Omental fat pad (tissue), 3 donors: ENCODE measurements at regions not wholly inside any gene's neighbourhood (a gene's known extent, or its start where the extent isn't known, plus 50 kb on each side); places are given as distances from the start of the nearest gene placed in this dataset.

Experiments
- ATAC-seq: fragments of 150-250 bp; one replicate; pipeline ENCODE4 v1.9.1; 2016; ENCODE audit warnings: mild to moderate bottlenecking, moderate library complexity; ENCODE audit not compliant: low FRiP score
- DNase-seq: peaks from one replicate; pipeline ENCODE4 v3.0.0-alpha.2; 2019; ENCODE audit warnings: low spot score
- TF ChIP-seq, protein P1 (sequence below), 3 donors: fragments of 450-650 bp; IDR thresholded peaks; one replicate each; pipeline ENCODE4 v1.5.1; 2016 to 2017; ENCODE audit warnings: antibody characterized with exemption in 3 of 3, mild to moderate bottlenecking in 3 of 3, moderate library complexity in 2 of 3

DNA sequence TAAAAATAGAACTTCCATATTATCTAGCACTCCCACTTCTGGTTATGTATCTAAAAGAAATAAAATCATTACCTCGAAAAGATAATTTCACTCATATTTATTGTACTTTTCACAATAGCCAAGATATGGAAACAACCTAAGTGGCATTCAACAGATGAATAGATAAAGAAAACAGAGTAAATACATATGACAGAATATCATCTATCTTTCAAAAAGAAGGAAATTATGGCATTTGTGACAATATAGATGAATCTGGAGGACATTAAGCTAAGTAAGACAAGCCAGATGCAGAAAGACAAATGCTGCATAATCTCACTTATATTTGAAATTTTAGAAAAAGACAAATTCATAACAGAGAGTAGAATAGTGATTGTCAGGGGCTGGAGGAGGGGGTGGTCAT lies 590.0 kb upstream of the ANO3 start:
- DNase-seq (no peak), ATAC-seq (no peak)
- TF ChIP-seq, protein P1, sequence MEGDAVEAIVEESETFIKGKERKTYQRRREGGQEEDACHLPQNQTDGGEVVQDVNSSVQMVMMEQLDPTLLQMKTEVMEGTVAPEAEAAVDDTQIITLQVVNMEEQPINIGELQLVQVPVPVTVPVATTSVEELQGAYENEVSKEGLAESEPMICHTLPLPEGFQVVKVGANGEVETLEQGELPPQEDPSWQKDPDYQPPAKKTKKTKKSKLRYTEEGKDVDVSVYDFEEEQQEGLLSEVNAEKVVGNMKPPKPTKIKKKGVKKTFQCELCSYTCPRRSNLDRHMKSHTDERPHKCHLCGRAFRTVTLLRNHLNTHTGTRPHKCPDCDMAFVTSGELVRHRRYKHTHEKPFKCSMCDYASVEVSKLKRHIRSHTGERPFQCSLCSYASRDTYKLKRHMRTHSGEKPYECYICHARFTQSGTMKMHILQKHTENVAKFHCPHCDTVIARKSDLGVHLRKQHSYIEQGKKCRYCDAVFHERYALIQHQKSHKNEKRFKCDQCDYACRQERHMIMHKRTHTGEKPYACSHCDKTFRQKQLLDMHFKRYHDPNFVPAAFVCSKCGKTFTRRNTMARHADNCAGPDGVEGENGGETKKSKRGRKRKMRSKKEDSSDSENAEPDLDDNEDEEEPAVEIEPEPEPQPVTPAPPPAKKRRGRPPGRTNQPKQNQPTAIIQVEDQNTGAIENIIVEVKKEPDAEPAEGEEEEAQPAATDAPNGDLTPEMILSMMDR (IDR thresholded peaks at IDR 0.05), result no peak

DNA sequence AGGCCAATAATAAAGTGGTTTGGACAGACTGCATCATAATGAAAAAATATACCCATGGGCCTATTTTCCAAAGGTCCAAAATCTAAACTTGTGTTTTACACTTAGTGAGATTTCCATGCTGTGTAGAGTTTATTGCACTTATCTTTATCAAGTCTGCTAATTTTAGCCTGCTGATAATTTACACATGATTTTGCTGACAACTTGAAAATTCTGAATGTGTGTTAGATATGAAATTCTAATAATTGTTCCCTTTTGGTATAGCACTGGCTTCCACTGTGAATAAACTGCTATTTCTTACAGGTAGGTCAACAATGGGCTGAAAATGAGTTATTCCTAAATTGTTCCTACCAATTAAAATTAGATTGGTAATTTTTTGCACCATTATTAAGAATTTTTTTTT lies 589.1 kb upstream of the ANO3 start:
- DNase-seq (no peak), ATAC-seq (no peak)
- TF ChIP-seq, protein P1 (IDR thresholded peaks at IDR 0.05), result no peak

DNA sequence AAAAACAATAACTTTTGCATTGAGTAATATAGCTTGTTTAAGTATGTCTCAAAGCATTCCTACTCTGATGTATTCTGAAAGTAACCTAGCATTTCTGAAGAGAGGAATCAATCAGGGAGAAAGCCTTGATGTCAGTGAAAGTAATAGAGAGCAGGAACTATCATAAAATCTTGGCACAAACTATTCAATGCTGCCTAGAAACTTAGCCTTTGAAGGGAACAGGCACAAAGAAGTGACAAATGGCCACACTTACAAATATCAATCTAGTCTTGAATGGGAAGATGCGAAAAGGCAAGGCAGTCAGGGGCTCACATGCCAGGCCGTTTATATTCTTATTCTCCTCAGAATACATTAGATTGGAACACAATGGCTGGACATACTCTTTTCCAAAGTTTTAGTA lies 576.5 kb upstream of the ANO3 start:
- DNase-seq (no peak), ATAC-seq (no peak)
- TF ChIP-seq, protein P1 (IDR thresholded peaks at IDR 0.05), result no peak

DNA sequence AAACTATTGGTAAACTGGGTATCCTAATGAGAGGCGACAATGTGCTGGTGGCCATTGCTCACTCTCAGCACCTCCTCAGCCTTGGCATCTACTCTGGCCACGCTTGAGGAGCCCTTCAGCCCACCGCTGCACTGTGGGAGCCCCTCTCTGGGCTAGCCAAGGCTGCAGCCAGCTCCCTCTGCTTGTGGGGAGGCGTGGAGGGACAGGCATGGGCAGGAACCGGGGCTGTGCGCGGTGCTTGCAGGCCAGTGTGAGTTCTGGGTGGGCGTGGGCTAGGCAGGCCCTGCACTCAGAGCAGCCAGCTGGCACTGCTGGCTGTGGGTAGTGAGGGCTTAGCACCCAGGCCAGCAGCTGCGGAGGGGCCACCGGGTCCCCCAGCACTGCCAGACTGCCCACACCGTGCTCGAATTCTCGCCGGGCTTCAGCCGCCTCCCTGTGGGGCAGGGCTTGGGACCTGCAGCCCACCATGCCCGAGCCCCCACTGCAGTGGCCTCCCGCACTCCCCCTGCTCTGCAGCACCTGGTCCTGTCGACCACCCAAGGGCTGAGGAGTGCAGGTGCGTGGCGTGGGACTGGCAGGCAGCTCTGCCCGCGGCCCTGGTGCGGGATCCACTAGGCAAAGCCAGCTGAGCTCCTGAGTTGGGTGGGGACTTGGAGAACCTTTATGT lies 575.9 kb upstream of the ANO3 start:
- ATAC-seq (no peak), DNase-seq (no peak)
- TF ChIP-seq, protein P1 (IDR thresholded peaks at IDR 0.05), result no peak

DNA sequence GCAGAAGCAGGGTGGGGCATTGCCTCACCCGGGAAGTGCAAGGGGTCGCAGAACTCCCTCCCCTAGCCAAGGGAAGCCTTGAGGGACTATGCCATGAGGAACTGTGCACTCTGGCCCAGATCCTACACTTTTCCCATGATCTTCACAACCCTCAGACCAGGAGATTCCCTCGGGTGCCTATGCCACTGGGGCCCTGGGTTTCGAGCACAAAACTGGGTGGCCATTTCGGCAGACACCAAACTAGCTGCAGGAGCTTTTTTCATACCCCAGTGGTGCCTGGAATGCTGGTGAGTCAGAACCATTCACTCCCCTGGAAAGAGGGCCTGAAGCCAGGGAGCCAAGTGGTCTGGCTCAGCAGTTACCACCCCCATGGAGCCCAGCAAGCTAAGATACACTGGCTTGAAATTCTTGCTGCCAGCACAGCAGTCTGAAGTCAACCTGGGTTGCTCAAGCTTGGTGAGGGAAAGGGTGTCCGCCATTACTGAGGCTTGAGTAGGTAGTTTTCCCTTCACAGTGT lies 573.7 kb upstream of the ANO3 start:
- ATAC-seq (no peak), DNase-seq (no peak)
- TF ChIP-seq, protein P1 (IDR thresholded peaks at IDR 0.05), result no peak

DNA sequence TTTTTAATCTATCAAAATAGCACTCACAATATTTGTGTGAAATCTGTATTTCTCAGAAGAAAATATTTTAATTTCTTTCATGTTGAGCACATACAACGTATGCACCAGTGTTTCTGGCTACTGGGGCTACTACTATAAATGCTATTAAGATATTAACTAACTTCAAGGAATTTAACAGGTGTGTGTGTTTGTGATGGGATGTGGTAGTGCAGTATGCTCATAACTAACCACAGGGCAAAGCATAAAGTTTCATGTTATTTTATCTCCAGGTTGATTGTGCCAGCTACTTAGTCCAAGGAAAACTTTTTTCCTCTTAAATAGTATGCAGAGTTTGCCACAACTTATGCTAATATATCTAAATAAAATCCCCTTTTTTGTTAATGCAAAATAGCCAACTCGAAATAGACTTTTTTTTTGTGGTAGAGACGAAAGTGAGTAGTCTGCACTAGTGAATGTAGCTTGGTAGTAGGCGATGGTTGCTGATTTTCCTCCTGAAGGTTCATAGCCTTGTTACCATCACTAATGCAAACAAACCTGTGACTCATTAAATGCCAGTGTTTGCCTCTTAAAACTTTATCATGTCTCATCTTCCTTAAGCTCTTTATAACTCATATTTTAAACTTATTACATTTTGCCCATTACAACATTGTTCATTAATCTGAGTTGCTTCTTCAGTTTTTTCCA lies 565.5 kb upstream of the ANO3 start:
- no peak for ATAC-seq
- TF ChIP-seq, protein P1 (IDR thresholded peaks at IDR 0.05), result no peak
- DNase-seq, result no peak

DNA sequence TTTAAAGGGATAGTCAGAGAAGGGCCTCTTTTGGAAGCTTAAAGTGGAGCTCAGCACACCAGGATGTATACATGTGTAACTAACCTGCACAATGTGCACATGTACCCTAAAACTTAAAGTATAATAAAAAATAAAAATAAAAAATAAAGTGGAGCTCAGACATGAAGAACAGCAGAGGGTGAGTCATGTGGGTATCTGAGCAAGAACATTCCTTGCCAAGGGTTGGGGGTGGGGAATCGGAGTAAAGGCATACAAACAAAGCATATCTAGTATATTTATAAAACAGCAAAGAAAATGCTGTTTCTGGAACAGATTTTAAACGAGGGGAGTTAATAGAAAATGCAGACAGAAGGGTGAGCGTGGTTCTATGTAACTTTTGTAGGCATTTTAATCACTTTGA lies 562.6 kb upstream of the ANO3 start:
- ATAC-seq, result no peak
- TF ChIP-seq, protein P1 (IDR thresholded peaks at IDR 0.05), result no peak
- DNase-seq, result no peak
